ENCODE measurements at regions not wholly inside any gene's neighbourhood (a gene's known extent, or its start where the extent isn't known, plus 50 kb on each side); places are given as distances from the start of the nearest gene placed in this dataset.
"Not testable (repeated sequence)": the region's sequence is repeated elsewhere in the genome, so short reads cannot be mapped to it uniquely, and the experiment has no call there.

- not testable (repeated sequence) for H3K27ac Mint-ChIP-seq; H3K4me3 Mint-ChIP-seq; DNase-seq; H3K4me1 Mint-ChIP-seq; H3K27me3 Mint-ChIP-seq; H3K9me3 ChIP-seq (ENCODE audit: control insufficient read depth, low read length, poor library complexity, severe bottlenecking); H3K36me3 Mint-ChIP-seq (ENCODE audit: low read depth); ATAC-seq
Observed at GRCh38 chr1:79702336-79702999, 695.9 kb upstream of the ADGRL4 start.

- no peak for DNase-seq
- H3K27me3 Mint-ChIP-seq: no peaks in the 10 kb centered on the region
- no peaks in the 10 kb centered on the region for H3K9me3 ChIP-seq (ENCODE audit: control insufficient read depth, low read length, poor library complexity, severe bottlenecking)
- H3K4me3 Mint-ChIP-seq: no peak overlapping the region
- H3K36me3 Mint-ChIP-seq (ENCODE audit: low read depth): no peaks in the 10 kb centered on the region
- no peak for ATAC-seq
- H3K27ac Mint-ChIP-seq: no peak overlapping the region
- H3K4me1 Mint-ChIP-seq: no peaks in the 10 kb centered on the region
Observed at GRCh38 chr1:79695138-79695537, 688.6 kb upstream of the ADGRL4 start.

GRCh38 chr1:79694241-79694640, 687.7 kb upstream of the ADGRL4 start:
- DNase-seq (no peak), ATAC-seq (no peak)
- Mint-ChIP-seq H3K27me3 (no peaks in the 10 kb centered on the region), H3K4me3 (no peak overlapping the region), H3K4me1 (no peaks in the 10 kb centered on the region), H3K36me3 (ENCODE audit: low read depth) (no peaks in the 10 kb centered on the region), H3K27ac (no peak overlapping the region)
- H3K9me3 ChIP-seq (ENCODE audit: control insufficient read depth, low read length, poor library complexity, severe bottlenecking): no peaks in the 10 kb centered on the region

- no peak overlapping the region for H3K27ac Mint-ChIP-seq
- H3K4me1 Mint-ChIP-seq: no peaks in the 10 kb centered on the region
- H3K9me3 ChIP-seq (ENCODE audit: control insufficient read depth, low read length, poor library complexity, severe bottlenecking): no peaks in the 10 kb centered on the region
- ATAC-seq (no peak), DNase-seq (no peak)
- no peaks in the 10 kb centered on the region for H3K36me3 Mint-ChIP-seq (ENCODE audit: low read depth)
- no peaks in the 10 kb centered on the region for H3K27me3 Mint-ChIP-seq
- H3K4me3 Mint-ChIP-seq: no peak overlapping the region
Observed at GRCh38 chr1:79693441-79694114, 687.0 kb upstream of the ADGRL4 start.

- H3K4me1 Mint-ChIP-seq: no peaks in the 10 kb centered on the region
- no peaks in the 10 kb centered on the region for H3K9me3 ChIP-seq (ENCODE audit: control insufficient read depth, low read length, poor library complexity, severe bottlenecking)
Observed at GRCh38 chr1:79692519-79692918, 686.0 kb upstream of the ADGRL4 start.

GRCh38 chr1:79688932-79689331, 682.4 kb upstream of the ADGRL4 start:
- no peak for ATAC-seq
- DNase-seq: no peak
- no peak overlapping the region for H3K27ac Mint-ChIP-seq
- no peaks in the 10 kb centered on the region for H3K9me3 ChIP-seq (ENCODE audit: control insufficient read depth, low read length, poor library complexity, severe bottlenecking)
- no peaks in the 10 kb centered on the region for H3K36me3 Mint-ChIP-seq (ENCODE audit: low read depth)
- H3K27me3 Mint-ChIP-seq: no peaks in the 10 kb centered on the region
- H3K4me3 Mint-ChIP-seq: no peak overlapping the region
- H3K4me1 Mint-ChIP-seq: no peaks in the 10 kb centered on the region

More at GRCh38 chr1:79692519-79692918, 686.0 kb upstream of the ADGRL4 start:
- DNase-seq: no peak
- no peaks in the 10 kb centered on the region for H3K27me3 Mint-ChIP-seq
- no peak for ATAC-seq
- H3K36me3 Mint-ChIP-seq (ENCODE audit: low read depth): no peaks in the 10 kb centered on the region
- no peak overlapping the region for H3K27ac Mint-ChIP-seq
- H3K4me3 Mint-ChIP-seq: no peak overlapping the region

- H3K4me1 Mint-ChIP-seq: no peaks in the 10 kb centered on the region
- no peak overlapping the region for H3K27ac Mint-ChIP-seq
- no peak overlapping the region for H3K4me3 Mint-ChIP-seq
- H3K27me3 Mint-ChIP-seq: no peaks in the 10 kb centered on the region
- no peak for DNase-seq
- H3K9me3 ChIP-seq (ENCODE audit: control insufficient read depth, low read length, poor library complexity, severe bottlenecking): no peaks in the 10 kb centered on the region
- H3K36me3 Mint-ChIP-seq (ENCODE audit: low read depth): no peaks in the 10 kb centered on the region
- ATAC-seq: no peak
Observed at GRCh38 chr1:79683420-79683819, 676.9 kb upstream of the ADGRL4 start.

- no peaks in the 10 kb centered on the region for H3K9me3 ChIP-seq (ENCODE audit: control insufficient read depth, low read length, poor library complexity, severe bottlenecking)
- H3K36me3 Mint-ChIP-seq (ENCODE audit: low read depth): no peaks in the 10 kb centered on the region
- ATAC-seq (no peak), DNase-seq (no peak)
- no peaks in the 10 kb centered on the region for H3K27me3 Mint-ChIP-seq
- H3K27ac Mint-ChIP-seq: no peak overlapping the region
- H3K4me1 Mint-ChIP-seq: no peaks in the 10 kb centered on the region
- no peak overlapping the region for H3K4me3 Mint-ChIP-seq
Observed at GRCh38 chr1:79682478-79682877, 675.9 kb upstream of the ADGRL4 start.

- Mint-ChIP-seq H3K27ac (no peak overlapping the region), H3K36me3 (ENCODE audit: low read depth) (no peaks in the 10 kb centered on the region), H3K4me3 (no peak overlapping the region), H3K27me3 (no peaks in the 10 kb centered on the region), H3K4me1 (no peaks in the 10 kb centered on the region)
- ATAC-seq (no peak), DNase-seq (no peak)
- H3K9me3 ChIP-seq (ENCODE audit: control insufficient read depth, low read length, poor library complexity, severe bottlenecking): no peaks in the 10 kb centered on the region
Observed at GRCh38 chr1:79681382-79681781, 674.9 kb upstream of the ADGRL4 start.

- ATAC-seq: no peak
- Mint-ChIP-seq H3K27ac (no peak overlapping the region), H3K27me3 (no peaks in the 10 kb centered on the region), H3K4me3 (no peak overlapping the region), H3K4me1 (no peaks in the 10 kb centered on the region), H3K36me3 (ENCODE audit: low read depth) (no peaks in the 10 kb centered on the region)
- no peaks in the 10 kb centered on the region for H3K9me3 ChIP-seq (ENCODE audit: control insufficient read depth, low read length, poor library complexity, severe bottlenecking)
- no peak for DNase-seq
Observed at GRCh38 chr1:79679916-79680315, 673.4 kb upstream of the ADGRL4 start.

GRCh38 chr1:79667848-79668696, 661.5 kb upstream of the ADGRL4 start:
- H3K9me3 ChIP-seq (ENCODE audit: control insufficient read depth, low read length, poor library complexity, severe bottlenecking): no peaks in the 10 kb centered on the region
- H3K27ac Mint-ChIP-seq: no peak overlapping the region
- H3K4me3 Mint-ChIP-seq: no peak overlapping the region
- no peaks in the 10 kb centered on the region for H3K27me3 Mint-ChIP-seq
- DNase-seq: no peak
- H3K4me1 Mint-ChIP-seq: no peaks in the 10 kb centered on the region
- no peaks in the 10 kb centered on the region for H3K36me3 Mint-ChIP-seq (ENCODE audit: low read depth)
- ATAC-seq: no peak

- no peaks in the 10 kb centered on the region for H3K9me3 ChIP-seq (ENCODE audit: control insufficient read depth, low read length, poor library complexity, severe bottlenecking)
- H3K4me3 Mint-ChIP-seq: no peak overlapping the region
- H3K36me3 Mint-ChIP-seq (ENCODE audit: low read depth): no peaks in the 10 kb centered on the region
- no peaks in the 10 kb centered on the region for H3K27me3 Mint-ChIP-seq
- no peak for DNase-seq
- ATAC-seq: no peak
- no peak overlapping the region for H3K27ac Mint-ChIP-seq
- no peaks in the 10 kb centered on the region for H3K4me1 Mint-ChIP-seq
Observed at GRCh38 chr1:79667166-79667565, 660.6 kb upstream of the ADGRL4 start.

- H3K4me1 Mint-ChIP-seq: no peaks in the 10 kb centered on the region
- H3K36me3 Mint-ChIP-seq (ENCODE audit: low read depth): no peaks in the 10 kb centered on the region
- H3K4me3 Mint-ChIP-seq: no peak overlapping the region
- H3K27ac Mint-ChIP-seq: no peak overlapping the region
- H3K9me3 ChIP-seq (ENCODE audit: control insufficient read depth, low read length, poor library complexity, severe bottlenecking): no peaks in the 10 kb centered on the region
- no peak for ATAC-seq
- no peaks in the 10 kb centered on the region for H3K27me3 Mint-ChIP-seq
- DNase-seq: no peak
Observed at GRCh38 chr1:79663916-79664315, 657.4 kb upstream of the ADGRL4 start.
